IMR-90 (cell line): ENCODE measurements at regions not wholly inside any gene's neighbourhood (a gene's known extent, or its start where the extent isn't known, plus 50 kb on each side); places are given as distances from the start of the nearest gene placed in this dataset.

Source experiments
- FOS ChIP-seq: fragments of 150-350 bp; IDR thresholded peaks from 2 replicates; pipeline ENCODE4 v1.6.1; 2016; ENCODE audit warnings: low read depth, low read length
- MAZ ChIP-seq: IDR thresholded peaks from 2 replicates; pipeline ENCODE4 v1.6.1; 2012; ENCODE audit warnings: low read depth, mild to moderate bottlenecking, low read length, improper control_type of control experiment, moderate library complexity, borderline replicate concordance
- POLR2A ChIP-seq: IDR thresholded peaks from 2 replicates; pipeline ENCODE4 v1.6.1; 2012; ENCODE audit warnings: mild to moderate bottlenecking, low read depth, low read length
- RFX5 ChIP-seq: IDR thresholded peaks from 2 replicates; pipeline ENCODE4 v1.8.0; 2012; ENCODE audit warnings: low read depth, mild to moderate bottlenecking, low read length, moderate library complexity
- TF ChIP-seq, protein P1 (sequence below): fragments of 150-350 bp; IDR thresholded peaks from 2 replicates; pipeline ENCODE4 v1.6.1; 2017; ENCODE audit warnings: mild to moderate bottlenecking, antibody characterized with exemption, low read length, low read depth
- TF ChIP-seq, protein P2 (sequence below): conservative IDR thresholded peaks from 2 replicates; pipeline ENCODE4 v1.5.1; 2012; ENCODE audit warnings: mild to moderate bottlenecking, low read depth, low read length, improper control_type of control experiment

DNA sequence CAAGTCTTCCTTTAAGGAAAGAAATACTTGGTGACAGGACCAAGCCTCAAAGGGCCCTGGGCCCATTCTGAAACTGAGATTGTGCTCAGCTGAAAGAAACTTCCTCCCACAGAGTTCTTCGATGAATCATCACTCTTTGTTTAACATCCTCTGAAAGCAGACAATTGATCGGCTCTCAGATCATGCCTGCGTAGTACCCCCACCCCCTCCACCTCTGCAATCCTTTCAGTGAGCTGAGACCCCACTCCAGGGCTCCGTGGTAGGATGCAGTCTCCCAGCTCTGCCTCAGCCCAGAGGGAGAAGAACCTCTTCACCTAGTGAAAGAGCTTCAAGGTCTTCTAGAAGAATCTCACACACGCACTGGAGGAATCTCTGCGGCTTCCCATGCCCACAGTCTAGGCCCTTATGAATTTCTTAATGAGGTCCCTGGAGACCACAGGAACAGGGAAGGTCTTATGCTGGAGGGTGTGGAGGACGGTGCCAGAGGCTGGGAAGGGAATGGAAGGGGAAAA, 104.9 kb upstream of the SOD1 start:
- no peak for TF ChIP-seq POLR2A
- TF ChIP-seq, protein P1, sequence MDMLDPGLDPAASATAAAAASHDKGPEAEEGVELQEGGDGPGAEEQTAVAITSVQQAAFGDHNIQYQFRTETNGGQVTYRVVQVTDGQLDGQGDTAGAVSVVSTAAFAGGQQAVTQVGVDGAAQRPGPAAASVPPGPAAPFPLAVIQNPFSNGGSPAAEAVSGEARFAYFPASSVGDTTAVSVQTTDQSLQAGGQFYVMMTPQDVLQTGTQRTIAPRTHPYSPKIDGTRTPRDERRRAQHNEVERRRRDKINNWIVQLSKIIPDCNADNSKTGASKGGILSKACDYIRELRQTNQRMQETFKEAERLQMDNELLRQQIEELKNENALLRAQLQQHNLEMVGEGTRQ = no peak
- TF ChIP-seq, protein P2, sequence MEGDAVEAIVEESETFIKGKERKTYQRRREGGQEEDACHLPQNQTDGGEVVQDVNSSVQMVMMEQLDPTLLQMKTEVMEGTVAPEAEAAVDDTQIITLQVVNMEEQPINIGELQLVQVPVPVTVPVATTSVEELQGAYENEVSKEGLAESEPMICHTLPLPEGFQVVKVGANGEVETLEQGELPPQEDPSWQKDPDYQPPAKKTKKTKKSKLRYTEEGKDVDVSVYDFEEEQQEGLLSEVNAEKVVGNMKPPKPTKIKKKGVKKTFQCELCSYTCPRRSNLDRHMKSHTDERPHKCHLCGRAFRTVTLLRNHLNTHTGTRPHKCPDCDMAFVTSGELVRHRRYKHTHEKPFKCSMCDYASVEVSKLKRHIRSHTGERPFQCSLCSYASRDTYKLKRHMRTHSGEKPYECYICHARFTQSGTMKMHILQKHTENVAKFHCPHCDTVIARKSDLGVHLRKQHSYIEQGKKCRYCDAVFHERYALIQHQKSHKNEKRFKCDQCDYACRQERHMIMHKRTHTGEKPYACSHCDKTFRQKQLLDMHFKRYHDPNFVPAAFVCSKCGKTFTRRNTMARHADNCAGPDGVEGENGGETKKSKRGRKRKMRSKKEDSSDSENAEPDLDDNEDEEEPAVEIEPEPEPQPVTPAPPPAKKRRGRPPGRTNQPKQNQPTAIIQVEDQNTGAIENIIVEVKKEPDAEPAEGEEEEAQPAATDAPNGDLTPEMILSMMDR = no peak
- no peak for TF ChIP-seq MAZ
- no peak for TF ChIP-seq RFX5
- TF ChIP-seq FOS = no peak
